ENCODE measurements at regions not wholly inside any gene's neighbourhood (a gene's known extent, or its start where the extent isn't known, plus 50 kb on each side); places are given as distances from the start of the nearest gene placed in this dataset.

DNA sequence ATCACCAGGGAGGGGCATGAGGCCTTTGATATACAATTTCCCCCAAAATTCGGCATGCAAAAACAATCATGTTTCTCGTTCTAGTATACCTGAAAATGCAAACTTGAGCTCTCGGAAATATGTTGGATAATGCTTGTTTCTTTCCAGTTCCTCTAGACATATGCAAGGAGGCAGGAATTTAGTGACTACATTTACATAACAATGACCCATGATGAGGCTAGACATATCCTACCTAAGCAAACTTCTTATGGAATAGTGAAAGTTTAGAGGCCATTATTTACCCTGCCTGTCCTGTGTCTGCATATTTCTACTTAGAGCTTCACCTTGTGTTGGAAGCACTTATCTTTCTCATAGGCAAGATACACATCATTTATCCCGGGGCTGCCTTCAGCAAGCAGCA is 514.6 kb downstream of the KCNJ2 start:
- H3K9me3 ChIP-seq (ENCODE audit: control insufficient read depth in 2 of 2, insufficient read depth in 1 of 2, low read depth in 1 of 2, low read length in 1 of 2) = no peaks in the 10 kb centered on the region
- H3K27ac ChIP-seq (ENCODE audit: low read depth in 1 of 3, low read length in 2 of 3) = no peak overlapping the region
- 88 to 92% (median 91%) methylated on average over 4 of the region's 4 CpGs for WGBS, 3 donors
- H3K4me1 ChIP-seq (ENCODE audit: control insufficient read depth in 3 of 3, insufficient read depth in 2 of 3, low read depth in 1 of 3, low read length in 2 of 3) = no peaks in the 10 kb centered on the region
- peaks cover 0 to 1% (median 0%) of the 10 kb centered on the region in 3 donors for H3K27me3 ChIP-seq (ENCODE audit: control insufficient read depth in 3 of 3, insufficient read depth in 3 of 3, low read length in 3 of 3)
- no peaks in the 10 kb centered on the region for H3K36me3 ChIP-seq (ENCODE audit: control insufficient read depth in 3 of 3, insufficient read depth in 2 of 3, low read depth in 1 of 3, low read length in 3 of 3)
- H3K4me3 ChIP-seq (ENCODE audit: low read depth in 1 of 3, low read length in 3 of 3) = no peak overlapping the region
- FAIRE-seq (no peak), DNase-seq (no peak)

DNA sequence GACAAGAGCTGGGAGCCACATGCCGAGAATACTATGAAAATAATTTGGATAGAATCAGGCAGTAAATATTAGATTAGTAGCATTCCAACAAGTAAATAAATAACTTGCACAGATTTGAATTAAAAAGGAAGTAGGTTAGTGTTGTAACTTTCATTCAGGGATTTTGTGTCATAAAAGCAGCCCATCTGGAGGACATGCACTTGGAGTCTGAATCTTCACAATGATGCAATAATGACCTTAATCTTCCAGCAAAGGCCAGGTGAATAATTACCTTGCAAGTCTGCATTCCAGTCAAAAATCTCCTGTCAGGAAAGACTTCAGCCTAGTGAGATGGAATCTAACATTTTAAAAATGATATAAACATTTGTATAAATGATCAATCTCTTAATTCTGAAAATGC is 518.1 kb downstream of the KCNJ2 start:
- 9 to 45% (median 43%) methylated on average over 1 of the region's 1 CpG for WGBS, 3 donors
- Histone ChIP-seq H3K27me3 (ENCODE audit: control insufficient read depth in 3 of 3, insufficient read depth in 3 of 3, low read length in 3 of 3) (no peaks in the 10 kb centered on the region), H3K27ac (ENCODE audit: low read depth in 1 of 3, low read length in 2 of 3) (no peak overlapping the region), H3K36me3 (ENCODE audit: control insufficient read depth in 3 of 3, insufficient read depth in 2 of 3, low read depth in 1 of 3, low read length in 3 of 3) (no peaks in the 10 kb centered on the region), H3K4me3 (ENCODE audit: low read depth in 1 of 3, low read length in 3 of 3) (no peak overlapping the region), H3K4me1 (ENCODE audit: control insufficient read depth in 3 of 3, insufficient read depth in 2 of 3, low read depth in 1 of 3, low read length in 2 of 3) (no peaks in the 10 kb centered on the region), H3K9me3 (ENCODE audit: control insufficient read depth in 2 of 2, insufficient read depth in 1 of 2, low read depth in 1 of 2, low read length in 1 of 2) (no peaks in the 10 kb centered on the region)
- peak; percentile 13 to 25 for DNase-seq
- no peak for FAIRE-seq

DNA sequence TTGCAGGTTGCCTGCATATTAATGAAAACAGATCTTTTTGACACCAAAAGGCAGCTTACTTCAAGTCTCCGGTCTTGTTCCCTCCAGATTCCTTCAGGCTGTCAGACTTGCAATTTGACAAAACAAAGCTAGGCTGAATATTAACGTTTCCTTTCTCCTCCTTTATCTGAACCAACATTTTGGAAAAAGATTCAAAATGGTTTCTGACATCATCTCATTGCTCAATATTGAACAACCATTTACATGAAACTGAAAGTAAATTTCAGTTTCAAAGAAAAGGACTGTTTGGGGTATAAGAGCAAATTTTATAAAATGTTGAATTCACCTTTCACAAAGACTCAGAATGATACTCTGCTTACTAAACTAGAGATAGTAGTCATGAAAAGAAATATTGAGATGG is 521.8 kb downstream of the KCNJ2 start:
- Histone ChIP-seq H3K4me1 (ENCODE audit: control insufficient read depth in 3 of 3, insufficient read depth in 2 of 3, low read depth in 1 of 3, low read length in 2 of 3) (no peaks in the 10 kb centered on the region), H3K4me3 (ENCODE audit: low read depth in 1 of 3, low read length in 3 of 3) (no peak overlapping the region), H3K27ac (ENCODE audit: low read depth in 1 of 3, low read length in 2 of 3) (no peak overlapping the region), H3K27me3 (ENCODE audit: control insufficient read depth in 3 of 3, insufficient read depth in 3 of 3, low read length in 3 of 3) (no peaks in the 10 kb centered on the region), H3K9me3 (ENCODE audit: control insufficient read depth in 2 of 2, insufficient read depth in 1 of 2, low read depth in 1 of 2, low read length in 1 of 2) (no peaks in the 10 kb centered on the region), H3K36me3 (ENCODE audit: control insufficient read depth in 3 of 3, insufficient read depth in 2 of 3, low read depth in 1 of 3, low read length in 3 of 3) (no peaks in the 10 kb centered on the region)
- DNase-seq = no peak
- 64 to 76% (median 69%) methylated on average over 2 of the region's 2 CpGs for WGBS, 3 donors
- FAIRE-seq = no peak

DNA sequence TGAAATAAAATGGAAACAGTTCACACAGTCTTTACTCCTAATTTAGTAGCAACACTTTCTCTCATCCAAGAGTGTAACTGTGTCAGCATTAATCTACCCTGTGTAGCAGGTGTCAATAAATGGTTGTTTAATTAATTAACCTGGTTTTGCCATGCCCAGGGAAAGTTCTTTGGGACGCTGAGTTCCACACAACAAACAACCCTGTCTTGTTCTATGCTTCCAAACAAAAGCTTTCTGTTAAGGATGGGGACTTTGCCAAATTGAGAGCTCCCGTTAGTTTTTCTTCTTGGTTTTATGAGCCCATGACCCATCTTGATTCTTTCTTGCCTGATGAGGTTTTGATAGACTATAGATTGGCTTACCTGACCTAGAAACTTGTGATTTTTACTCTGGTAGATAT is 530.1 kb downstream of the KCNJ2 start:
- no peaks in the 10 kb centered on the region for H3K36me3 ChIP-seq (ENCODE audit: control insufficient read depth in 3 of 3, insufficient read depth in 2 of 3, low read depth in 1 of 3, low read length in 3 of 3)
- FAIRE-seq = no peak
- WGBS, 3 donors = 33 to 58% (median 37%) methylated on average over 2 of the region's 2 CpGs
- no peaks in the 10 kb centered on the region for H3K9me3 ChIP-seq (ENCODE audit: control insufficient read depth in 2 of 2, insufficient read depth in 1 of 2, low read depth in 1 of 2, low read length in 1 of 2)
- H3K4me3 ChIP-seq (ENCODE audit: low read depth in 1 of 3, low read length in 3 of 3) = no peak overlapping the region
- no peaks in the 10 kb centered on the region for H3K4me1 ChIP-seq (ENCODE audit: control insufficient read depth in 3 of 3, insufficient read depth in 2 of 3, low read depth in 1 of 3, low read length in 2 of 3)
- H3K27me3 ChIP-seq (ENCODE audit: control insufficient read depth in 3 of 3, insufficient read depth in 3 of 3, low read length in 3 of 3) = no peaks in the 10 kb centered on the region
- DNase-seq = no peak
- no peak overlapping the region for H3K27ac ChIP-seq (ENCODE audit: low read depth in 1 of 3, low read length in 2 of 3)

DNA sequence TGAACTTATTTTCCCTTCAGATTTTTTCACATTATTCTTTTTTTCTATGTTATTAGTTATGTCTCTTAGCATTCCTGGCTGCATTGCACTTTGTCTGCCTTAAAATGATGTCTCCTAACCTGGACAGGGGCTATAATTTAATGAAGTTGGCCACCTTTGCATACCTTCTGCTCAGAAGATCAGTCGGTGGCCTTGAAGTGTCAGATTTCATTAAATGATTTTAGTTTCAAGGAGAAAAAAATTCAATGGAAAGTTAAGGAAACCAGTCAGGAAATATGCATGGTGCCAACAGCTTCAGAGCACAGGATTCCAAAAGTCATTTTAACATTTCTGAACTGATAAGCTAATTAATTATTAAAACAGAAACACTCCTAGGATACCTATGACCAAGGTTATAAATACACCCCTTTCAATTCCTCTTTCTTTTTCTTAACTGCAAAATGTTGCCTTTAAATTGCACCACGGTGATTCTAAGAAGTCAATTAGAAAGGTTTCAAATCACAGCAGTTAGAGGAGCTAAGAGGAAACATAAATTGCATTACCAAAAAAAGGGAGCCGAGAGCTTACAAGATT is 533.4 kb downstream of the KCNJ2 start:
- no peaks in the 10 kb centered on the region for H3K27me3 ChIP-seq (ENCODE audit: control insufficient read depth in 3 of 3, insufficient read depth in 3 of 3, low read length in 3 of 3)
- no peak overlapping the region for H3K27ac ChIP-seq (ENCODE audit: low read depth in 1 of 3, low read length in 2 of 3)
- H3K36me3 ChIP-seq (ENCODE audit: control insufficient read depth in 3 of 3, insufficient read depth in 2 of 3, low read depth in 1 of 3, low read length in 3 of 3) = no peaks in the 10 kb centered on the region
- no peaks in the 10 kb centered on the region for H3K9me3 ChIP-seq (ENCODE audit: control insufficient read depth in 2 of 2, insufficient read depth in 1 of 2, low read depth in 1 of 2, low read length in 1 of 2)
- WGBS, 3 donors = 26 to 60% (median 40%) methylated on average over 3 of the region's 3 CpGs
- no peak for FAIRE-seq
- H3K4me3 ChIP-seq (ENCODE audit: low read depth in 1 of 3, low read length in 3 of 3) = no peak overlapping the region
- DNase-seq = peak in 1 of 2 donors; percentile 16
- H3K4me1 ChIP-seq (ENCODE audit: control insufficient read depth in 3 of 3, insufficient read depth in 2 of 3, low read depth in 1 of 3, low read length in 2 of 3) = no peaks in the 10 kb centered on the region

DNA sequence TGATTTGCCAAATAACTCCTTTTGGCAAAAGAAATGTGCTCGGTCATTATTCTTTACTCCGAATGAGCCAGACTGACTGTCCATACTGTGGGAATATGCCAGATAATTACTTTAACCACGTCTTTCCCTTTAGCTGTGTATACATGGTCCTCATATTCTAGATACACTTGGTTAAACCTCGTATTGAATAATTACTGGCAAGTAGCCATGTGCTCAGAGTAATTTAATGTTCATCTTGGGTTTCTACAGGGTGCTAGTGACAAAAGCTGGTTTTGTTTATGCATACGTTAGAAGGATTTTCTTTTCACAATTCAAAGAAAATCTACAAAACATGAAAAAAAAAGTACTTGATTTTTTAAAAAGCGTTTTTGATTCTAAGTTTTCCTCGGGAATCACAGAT is 540.3 kb downstream of the KCNJ2 start:
- Histone ChIP-seq H3K27ac (ENCODE audit: low read depth in 1 of 3, low read length in 2 of 3) (no peak overlapping the region), H3K4me3 (ENCODE audit: low read depth in 1 of 3, low read length in 3 of 3) (no peak overlapping the region), H3K27me3 (ENCODE audit: control insufficient read depth in 3 of 3, insufficient read depth in 3 of 3, low read length in 3 of 3) (no peaks in the 10 kb centered on the region), H3K4me1 (ENCODE audit: control insufficient read depth in 3 of 3, insufficient read depth in 2 of 3, low read depth in 1 of 3, low read length in 2 of 3) (no peaks in the 10 kb centered on the region), H3K9me3 (ENCODE audit: control insufficient read depth in 2 of 2, insufficient read depth in 1 of 2, low read depth in 1 of 2, low read length in 1 of 2) (no peaks in the 10 kb centered on the region), H3K36me3 (ENCODE audit: control insufficient read depth in 3 of 3, insufficient read depth in 2 of 3, low read depth in 1 of 3, low read length in 3 of 3) (no peaks in the 10 kb centered on the region)
- DNase-seq (no peak), FAIRE-seq (no peak)
- 62 to 66% (median 62%) methylated on average over 7 of the region's 7 CpGs for WGBS, 3 donors

DNA sequence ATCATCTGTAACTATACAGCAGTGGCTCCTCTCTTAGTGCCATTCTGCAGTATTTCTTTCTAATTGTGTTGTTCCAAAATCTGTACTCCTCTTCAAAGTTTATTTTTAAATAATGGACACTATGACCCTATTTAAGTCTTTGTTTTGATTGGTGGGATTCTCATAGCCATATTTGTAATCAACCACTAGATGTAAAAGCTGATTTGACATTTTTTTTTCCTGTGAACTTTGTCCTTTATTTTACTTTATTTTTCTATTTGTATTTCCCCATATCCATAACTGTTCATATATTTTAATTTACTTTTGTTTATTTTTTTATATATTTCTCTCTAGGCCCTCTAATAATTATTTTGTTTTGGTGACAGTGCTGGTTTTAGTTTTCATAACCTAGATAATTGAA is 544.4 kb downstream of the KCNJ2 start:
- Histone ChIP-seq H3K4me1 (ENCODE audit: control insufficient read depth in 3 of 3, insufficient read depth in 2 of 3, low read depth in 1 of 3, low read length in 2 of 3) (no peaks in the 10 kb centered on the region), H3K36me3 (ENCODE audit: control insufficient read depth in 3 of 3, insufficient read depth in 2 of 3, low read depth in 1 of 3, low read length in 3 of 3) (no peaks in the 10 kb centered on the region), H3K27ac (ENCODE audit: low read depth in 1 of 3, low read length in 2 of 3) (no peak overlapping the region), H3K27me3 (ENCODE audit: control insufficient read depth in 3 of 3, insufficient read depth in 3 of 3, low read length in 3 of 3) (no peaks in the 10 kb centered on the region), H3K9me3 (ENCODE audit: control insufficient read depth in 2 of 2, insufficient read depth in 1 of 2, low read depth in 1 of 2, low read length in 1 of 2) (no peaks in the 10 kb centered on the region), H3K4me3 (ENCODE audit: low read depth in 1 of 3, low read length in 3 of 3) (no peak overlapping the region)
- DNase-seq (no peak), FAIRE-seq (no peak)

DNA sequence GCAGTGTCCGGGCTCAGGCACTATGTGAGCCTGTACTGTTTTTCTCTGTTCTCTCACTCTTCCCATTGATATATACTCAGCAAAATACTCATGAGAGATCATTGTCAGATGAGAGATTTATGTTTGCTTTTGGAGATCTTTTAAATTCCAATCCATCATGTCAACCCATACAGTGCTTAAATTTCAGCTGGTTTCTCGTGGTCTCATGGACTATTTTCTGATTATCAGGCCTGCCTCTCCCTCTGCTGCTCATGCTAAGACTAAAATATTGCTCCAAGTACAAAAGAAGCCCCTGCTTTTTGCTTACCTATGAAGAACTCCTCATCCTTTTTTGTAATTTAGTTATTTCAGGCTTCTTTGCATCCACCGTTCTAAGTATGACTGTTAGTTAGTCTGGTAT is 547.2 kb downstream of the KCNJ2 start:
- Histone ChIP-seq H3K9me3 (ENCODE audit: control insufficient read depth in 2 of 2, insufficient read depth in 1 of 2, low read depth in 1 of 2, low read length in 1 of 2) (no peaks in the 10 kb centered on the region), H3K4me3 (ENCODE audit: low read depth in 1 of 3, low read length in 3 of 3) (no peak overlapping the region), H3K27me3 (ENCODE audit: control insufficient read depth in 3 of 3, insufficient read depth in 3 of 3, low read length in 3 of 3) (no peaks in the 10 kb centered on the region), H3K4me1 (ENCODE audit: control insufficient read depth in 3 of 3, insufficient read depth in 2 of 3, low read depth in 1 of 3, low read length in 2 of 3) (no peaks in the 10 kb centered on the region), H3K36me3 (ENCODE audit: control insufficient read depth in 3 of 3, insufficient read depth in 2 of 3, low read depth in 1 of 3, low read length in 3 of 3) (no peaks in the 10 kb centered on the region), H3K27ac (ENCODE audit: low read depth in 1 of 3, low read length in 2 of 3) (no peak overlapping the region)
- FAIRE-seq (no peak), DNase-seq (no peak)
- WGBS, 3 donors = 68 to 85% (median 83%) methylated on average over 3 of the region's 3 CpGs

DNA sequence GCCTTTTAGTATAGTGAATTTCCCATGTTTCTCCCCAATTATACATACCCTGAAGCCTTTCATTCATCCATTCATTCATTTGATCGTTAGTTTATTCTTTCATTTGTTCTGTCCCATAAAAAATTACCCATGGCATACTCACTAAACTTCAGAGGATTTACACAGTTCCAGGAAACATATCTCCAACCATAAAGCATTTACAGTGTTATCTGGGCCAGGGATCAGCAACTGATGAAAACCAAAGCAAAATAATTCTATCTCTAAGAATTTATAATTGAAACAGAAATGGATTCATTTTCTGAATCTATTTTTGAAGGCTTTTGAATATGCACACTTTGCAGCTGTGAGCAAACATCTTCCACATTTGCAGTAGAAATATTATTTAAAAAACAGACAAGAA is 547.7 kb downstream of the KCNJ2 start:
- no peak overlapping the region for H3K4me3 ChIP-seq (ENCODE audit: low read depth in 1 of 3, low read length in 3 of 3)
- WGBS, 3 donors = 45 to 83% (median 68%) methylated on average over 1 of the region's 1 CpG
- DNase-seq = no peak
- H3K27me3 ChIP-seq (ENCODE audit: control insufficient read depth in 3 of 3, insufficient read depth in 3 of 3, low read length in 3 of 3) = no peaks in the 10 kb centered on the region
- FAIRE-seq = no peak
- H3K4me1 ChIP-seq (ENCODE audit: control insufficient read depth in 3 of 3, insufficient read depth in 2 of 3, low read depth in 1 of 3, low read length in 2 of 3) = no peaks in the 10 kb centered on the region
- no peaks in the 10 kb centered on the region for H3K36me3 ChIP-seq (ENCODE audit: control insufficient read depth in 3 of 3, insufficient read depth in 2 of 3, low read depth in 1 of 3, low read length in 3 of 3)
- H3K9me3 ChIP-seq (ENCODE audit: control insufficient read depth in 2 of 2, insufficient read depth in 1 of 2, low read depth in 1 of 2, low read length in 1 of 2) = no peaks in the 10 kb centered on the region
- H3K27ac ChIP-seq (ENCODE audit: low read depth in 1 of 3, low read length in 2 of 3) = no peak overlapping the region
